Fibroblast of lung (primary cell): ENCODE measurements at regions not wholly inside any gene's neighbourhood (a gene's known extent, or its start where the extent isn't known, plus 50 kb on each side); places are given as distances from the start of the nearest gene placed in this dataset.

Source experiments
- DNase-seq, 2 donors: peaks; one replicate each; pipeline versions ENCODE4 v3.0.0 to v3.0.0-alpha.2; 2010; ENCODE audit warnings: low read depth in 2 of 2
- H2AFZ ChIP-seq: 2 replicates; pipeline ENCODE4 v1.5.1; 2012; ENCODE audit warnings: low read length, control low read depth, inconsistent platforms
- H3K27ac ChIP-seq: 2 replicates; pipeline ENCODE4 v1.5.1; 2011; ENCODE audit warnings: low read length, control low read depth; ENCODE audit not compliant: insufficient read depth
- H3K27me3 ChIP-seq: 2 replicates; pipeline ENCODE4 v1.5.1; 2011; ENCODE audit warnings: mild to moderate bottlenecking, low read length; ENCODE audit not compliant: control insufficient read depth, insufficient read depth
- H3K36me3 ChIP-seq: 2 replicates; pipeline ENCODE4 v1.5.1; 2011; ENCODE audit warnings: low read length; ENCODE audit not compliant: control insufficient read depth, insufficient read depth
- H3K4me1 ChIP-seq: 2 replicates; pipeline ENCODE4 v1.5.1; 2011; ENCODE audit warnings: low read length; ENCODE audit not compliant: control insufficient read depth, insufficient read depth; ENCODE audit errors: extremely low read depth
- H3K4me2 ChIP-seq: 2 replicates; pipeline ENCODE4 v1.5.1; 2011; ENCODE audit warnings: low read length, control low read depth; ENCODE audit not compliant: insufficient read depth; ENCODE audit errors: extremely low read depth
- H3K4me3 ChIP-seq, 4 experiments: fragments of 200-600 bp in 1 of 4; sonication (generic) in 1 of 4; replicated peaks in 1 of 4; 2 replicates each; pipeline ENCODE4 v1.5.1; 2011 to 2016; ENCODE audit warnings: low read length in 4 of 4, low read depth in 3 of 4, mild to moderate bottlenecking in 3 of 4, control low read depth in 2 of 4, inconsistent platforms in 1 of 4, mixed read lengths in 1 of 4; ENCODE audit not compliant: insufficient read depth in 1 of 4; ENCODE audit errors: control extremely low read depth in 1 of 4
- H3K79me2 ChIP-seq: 2 replicates; pipeline ENCODE4 v1.5.1; 2012; ENCODE audit warnings: mild to moderate bottlenecking, low read length, inconsistent platforms; ENCODE audit not compliant: control insufficient read depth, insufficient read depth
- H3K9ac ChIP-seq: 2 replicates; pipeline ENCODE4 v1.5.1; 2011; ENCODE audit warnings: mild to moderate bottlenecking, low read length, control low read depth; ENCODE audit not compliant: insufficient read depth
- H3K9me3 ChIP-seq: 2 replicates; pipeline ENCODE4 v1.5.1; 2012; ENCODE audit warnings: low read depth, low read length; ENCODE audit not compliant: control insufficient read depth, insufficient read depth
- H4K20me1 ChIP-seq: 2 replicates; pipeline ENCODE4 v1.5.1; 2011; ENCODE audit warnings: low read length; ENCODE audit not compliant: control insufficient read depth, insufficient read depth; ENCODE audit errors: extremely low read depth
- EZH2 ChIP-seq: IDR thresholded peaks from 2 replicates; pipeline ENCODE4 v1.5.1; 2012; ENCODE audit warnings: low read length, control low read depth, mild to moderate bottlenecking; ENCODE audit errors: missing control alignments
- TF ChIP-seq, protein P1 (sequence below), 2 donors: IDR thresholded peaks in 1 of 2; conservative IDR thresholded peaks in 1 of 2; 1 replicate in 1 of 2; 2 replicates in 1 of 2; pipeline ENCODE4 v1.5.1; 2011 to 2012; ENCODE audit warnings: low read length in 2 of 2, control low read depth in 1 of 2, inconsistent platforms in 1 of 2, low read depth in 1 of 2, mild to moderate bottlenecking in 1 of 2

- TF ChIP-seq, protein P1, sequence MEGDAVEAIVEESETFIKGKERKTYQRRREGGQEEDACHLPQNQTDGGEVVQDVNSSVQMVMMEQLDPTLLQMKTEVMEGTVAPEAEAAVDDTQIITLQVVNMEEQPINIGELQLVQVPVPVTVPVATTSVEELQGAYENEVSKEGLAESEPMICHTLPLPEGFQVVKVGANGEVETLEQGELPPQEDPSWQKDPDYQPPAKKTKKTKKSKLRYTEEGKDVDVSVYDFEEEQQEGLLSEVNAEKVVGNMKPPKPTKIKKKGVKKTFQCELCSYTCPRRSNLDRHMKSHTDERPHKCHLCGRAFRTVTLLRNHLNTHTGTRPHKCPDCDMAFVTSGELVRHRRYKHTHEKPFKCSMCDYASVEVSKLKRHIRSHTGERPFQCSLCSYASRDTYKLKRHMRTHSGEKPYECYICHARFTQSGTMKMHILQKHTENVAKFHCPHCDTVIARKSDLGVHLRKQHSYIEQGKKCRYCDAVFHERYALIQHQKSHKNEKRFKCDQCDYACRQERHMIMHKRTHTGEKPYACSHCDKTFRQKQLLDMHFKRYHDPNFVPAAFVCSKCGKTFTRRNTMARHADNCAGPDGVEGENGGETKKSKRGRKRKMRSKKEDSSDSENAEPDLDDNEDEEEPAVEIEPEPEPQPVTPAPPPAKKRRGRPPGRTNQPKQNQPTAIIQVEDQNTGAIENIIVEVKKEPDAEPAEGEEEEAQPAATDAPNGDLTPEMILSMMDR (conservative IDR thresholded peaks at IDR 0.05 in 1 of 2, IDR thresholded peaks at IDR 0.05 in 1 of 2; ENCODE audit: low read depth in 1 of 2, low read length in 2 of 2), result no peak
- TF ChIP-seq EZH2, result no peak
- Histone ChIP-seq H3K27me3 (no peaks in the 10 kb centered on the region), H3K79me2 (no peaks in the 10 kb centered on the region), H2AFZ (peak overlapping the region; percentile 87), H3K9ac (no peak overlapping the region), H3K27ac (peak overlapping the region; percentile 25), H3K9me3 (no peaks in the 10 kb centered on the region), H3K4me3 (peak overlapping the region in 1 of 4 experiments; percentile 5), H3K36me3 (no peaks in the 10 kb centered on the region), H3K4me1 (no peaks in the 10 kb centered on the region), H3K4me2 (peak overlapping the region; percentile 69), H4K20me1 (no peaks in the 10 kb centered on the region)
- no peak for DNase-seq
Observed at GRCh38 chr6:139839506-139840156, 465.2 kb upstream of the CITED2 start.

DNA sequence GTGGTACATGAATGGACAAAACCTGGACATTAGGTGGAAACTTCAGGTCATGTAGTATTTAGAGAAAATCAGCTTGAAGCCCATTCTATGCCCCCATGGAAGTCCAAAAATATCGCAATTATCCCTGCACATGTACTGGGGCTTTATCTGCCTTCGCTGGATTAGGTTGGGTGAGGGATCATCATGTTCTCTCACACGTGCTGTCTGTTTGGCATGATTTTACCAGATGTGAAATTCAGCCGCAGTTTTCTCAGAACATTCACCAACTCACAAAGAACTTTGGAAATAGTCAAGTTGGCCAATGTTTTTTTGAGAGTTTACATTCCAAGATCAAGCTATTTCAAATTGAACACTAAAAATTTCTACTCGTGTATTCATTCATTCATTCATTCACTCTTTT, 459.8 kb upstream of the CITED2 start:
- Histone ChIP-seq H3K9ac (no peak overlapping the region), H3K79me2 (no peaks in the 10 kb centered on the region), H3K27me3 (no peaks in the 10 kb centered on the region), H3K36me3 (no peaks in the 10 kb centered on the region), H3K9me3 (no peaks in the 10 kb centered on the region), H2AFZ (no peak overlapping the region), H3K4me2 (no peak overlapping the region), H3K4me1 (no peaks in the 10 kb centered on the region), H3K27ac (no peak overlapping the region), H3K4me3 (no peak overlapping the region), H4K20me1 (no peaks in the 10 kb centered on the region)
- TF ChIP-seq, protein P1 (conservative IDR thresholded peaks at IDR 0.05 in 1 of 2, IDR thresholded peaks at IDR 0.05 in 1 of 2; ENCODE audit: low read depth in 1 of 2, low read length in 2 of 2), result no peak
- no peak for TF ChIP-seq EZH2
- DNase-seq, result no peak

- TF ChIP-seq, protein P1 (conservative IDR thresholded peaks at IDR 0.05 in 1 of 2, IDR thresholded peaks at IDR 0.05 in 1 of 2; ENCODE audit: low read depth in 1 of 2, low read length in 2 of 2), result peak in 1 of 2 donors; percentile 4
- no peak for TF ChIP-seq EZH2
- Histone ChIP-seq H3K4me2 (no peak overlapping the region), H2AFZ (no peak overlapping the region), H4K20me1 (no peaks in the 10 kb centered on the region), H3K4me1 (no peaks in the 10 kb centered on the region), H3K79me2 (no peaks in the 10 kb centered on the region), H3K27me3 (no peaks in the 10 kb centered on the region), H3K9me3 (no peaks in the 10 kb centered on the region), H3K36me3 (no peaks in the 10 kb centered on the region), H3K9ac (no peak overlapping the region), H3K4me3 (no peak overlapping the region), H3K27ac (no peak overlapping the region)
- no peak for DNase-seq
Observed at GRCh38 chr6:139833592-139833991, 459.1 kb upstream of the CITED2 start.
